IMR-90 (cell line): ENCODE measurements at regions not wholly inside any gene's neighbourhood (a gene's known extent, or its start where the extent isn't known, plus 50 kb on each side); places are given as distances from the start of the nearest gene placed in this dataset.

Experiments
- ATAC-seq: fragments of 200-7000 bp; cut with Tn5 transposase; 2 replicates; pipeline ENCODE4 v1.9.1; 2020; ENCODE audit warnings: low read depth, mild to moderate bottlenecking, moderate library complexity
- BruUV-seq: library from RNA; stranded (reverse); fragments of 400-500 nt; replicated peaks from 2 replicates; lab custom pipeline; 2021; lab: Mats Ljungman, UMichigan
- CTCF ChIA-PET: fragments of 300-600 bp; formaldehyde crosslinking; extraction: SDS; loops from one replicate; lab custom pipeline; 2021; ENCODE audit warnings: antibody characterized with exemption; lab: Yijun Ruan, JAX
- POLR2A ChIA-PET: fragments of 300-600 bp; sonication (Branson Sonifier 250); formaldehyde crosslinking; loops from one replicate; lab custom pipeline; 2022; ENCODE audit warnings: antibody characterized with exemption; ENCODE audit not compliant: unreplicated experiment; lab: Charles Lee
- DNase-seq: peaks from one replicate; pipeline ENCODE4 v3.0.0; 2013
- H2AFZ ChIP-seq: replicated peaks from 2 replicates; pipeline ENCODE3; 2013; ENCODE audit warnings: low read length, mild to moderate bottlenecking; ENCODE audit not compliant: poor library complexity
- H2AK5ac ChIP-seq: 2 replicates; pipeline ENCODE4 v1.6.1; 2013; ENCODE audit warnings: low read depth, low read length, inconsistent platforms
- H2AK9ac ChIP-seq: replicated peaks from 2 replicates; pipeline ENCODE3; 2013; ENCODE audit warnings: mild to moderate bottlenecking, low read depth, low read length, moderate library complexity; ENCODE audit not compliant: poor library complexity
- H2BK120ac ChIP-seq: 2 replicates; pipeline ENCODE4 v1.6.1; 2013; ENCODE audit warnings: low read depth, low read length, inconsistent platforms
- H2BK15ac ChIP-seq: 3 replicates; pipeline ENCODE4 v1.6.1; 2013; ENCODE audit warnings: low read depth, low read length, inconsistent platforms
- H2BK20ac ChIP-seq: 2 replicates; pipeline ENCODE4 v1.6.1; 2013; ENCODE audit warnings: low read depth, mild to moderate bottlenecking, inconsistent platforms, low read length, moderate library complexity
- H2BK5ac ChIP-seq: 2 replicates; pipeline ENCODE4 v1.6.1; 2013; ENCODE audit warnings: mild to moderate bottlenecking, low read depth, low read length, inconsistent platforms; ENCODE audit not compliant: poor library complexity, severe bottlenecking
- H3K14ac ChIP-seq: replicated peaks from 2 replicates; pipeline ENCODE4 v1.6.1; 2013; ENCODE audit warnings: low read depth, low read length, inconsistent platforms
- H3K18ac ChIP-seq: 2 replicates; pipeline ENCODE4 v1.6.1; 2013; ENCODE audit warnings: low read depth, low read length, control low read depth
- H3K23ac ChIP-seq: 2 replicates; pipeline ENCODE4 v1.6.1; 2013; ENCODE audit warnings: low read depth, low read length, inconsistent platforms
- H3K27ac ChIP-seq: 2 replicates; pipeline ENCODE4 v1.5.1; 2013; ENCODE audit warnings: mild to moderate bottlenecking, control low read depth, low read length; ENCODE audit not compliant: insufficient read depth
- H3K27me3 ChIP-seq: 2 replicates; pipeline ENCODE4 v1.6.1; 2013; ENCODE audit warnings: low read length; ENCODE audit not compliant: control insufficient read depth, insufficient read depth
- H3K36me3 ChIP-seq: 2 replicates; pipeline ENCODE4 v1.6.1; 2013; ENCODE audit warnings: low read length, mixed read lengths; ENCODE audit not compliant: control insufficient read depth, insufficient read depth
- H3K4ac ChIP-seq: 2 replicates; pipeline ENCODE4 v1.6.1; 2013; ENCODE audit warnings: low read depth, low read length, inconsistent platforms
- H3K4me1 ChIP-seq: 2 replicates; pipeline ENCODE4 v1.6.1; 2013; ENCODE audit warnings: low read length, mixed read lengths; ENCODE audit not compliant: control insufficient read depth, insufficient read depth
- H3K4me2 ChIP-seq: 2 replicates; pipeline ENCODE4 v1.6.1; 2013; ENCODE audit warnings: low read depth, mild to moderate bottlenecking, control low read depth, low read length, moderate library complexity
- H3K4me3 ChIP-seq: 2 replicates; pipeline ENCODE4 v1.5.1; 2013; ENCODE audit warnings: low read depth, mild to moderate bottlenecking, control low read depth, low read length, moderate library complexity; ENCODE audit not compliant: insufficient read depth
- H3K56ac ChIP-seq: 2 replicates; pipeline ENCODE4 v1.6.1; 2013; ENCODE audit warnings: low read length, inconsistent platforms; ENCODE audit not compliant: insufficient read depth; ENCODE audit errors: extremely low read depth
- H3K79me1 ChIP-seq, 2 experiments: 2 replicates each; pipeline ENCODE4 v1.6.1; 2013; ENCODE audit warnings: low read length in 2 of 2, inconsistent platforms in 1 of 2, low read depth in 1 of 2
- H3K9ac ChIP-seq: 2 replicates; pipeline ENCODE4 v1.6.1; 2013; ENCODE audit warnings: low read depth, low read length, control low read depth
- H3K9me1 ChIP-seq: 2 replicates; pipeline ENCODE4 v1.6.1; 2013; ENCODE audit warnings: low read length, inconsistent platforms; ENCODE audit not compliant: insufficient read depth
- H3K9me3 ChIP-seq: 2 replicates; pipeline ENCODE4 v1.6.1; 2013; ENCODE audit warnings: low read length; ENCODE audit not compliant: control insufficient read depth, insufficient read depth
- H4K20me1 ChIP-seq: 2 replicates; pipeline ENCODE4 v1.6.1; 2013; ENCODE audit warnings: low read length, inconsistent platforms; ENCODE audit not compliant: insufficient read depth
- H4K5ac ChIP-seq: 2 replicates; pipeline ENCODE4 v1.6.1; 2013; ENCODE audit warnings: mild to moderate bottlenecking, low read depth, low read length, control low read depth
- H4K8ac ChIP-seq, 2 experiments: 2 replicates each; pipeline ENCODE4 v1.6.1; 2013; ENCODE audit warnings: low read depth in 2 of 2, low read length in 2 of 2, control low read depth in 1 of 2, inconsistent platforms in 1 of 2
- H4K91ac ChIP-seq: 2 replicates; pipeline ENCODE4 v1.6.1; 2013; ENCODE audit warnings: low read depth, low read length, inconsistent platforms; ENCODE audit not compliant: insufficient read depth
- CEBPB ChIP-seq: IDR thresholded peaks from 2 replicates; pipeline ENCODE4 v1.6.1; 2012; ENCODE audit warnings: low read depth, low read length, improper control_type of control experiment
- CTCF ChIP-seq: conservative IDR thresholded peaks from 2 replicates; pipeline ENCODE4 v1.5.1; 2012; ENCODE audit warnings: mild to moderate bottlenecking, low read depth, low read length, improper control_type of control experiment
- MXI1 ChIP-seq: IDR thresholded peaks from 2 replicates; pipeline ENCODE4 v1.6.1; 2012; ENCODE audit warnings: low read depth, mild to moderate bottlenecking, low read length, moderate library complexity, borderline replicate concordance
- RAD21 ChIP-seq: IDR thresholded peaks from 2 replicates; pipeline ENCODE4 v1.6.1; 2012; ENCODE audit warnings: low read length, improper control_type of control experiment
- SMC3 ChIP-seq: fragments of 150-350 bp; IDR thresholded peaks from 2 replicates; pipeline ENCODE4 v1.6.1; 2016; ENCODE audit warnings: low read depth, mild to moderate bottlenecking, antibody characterized with exemption, low read length, moderate library complexity
- WGBS, 2 experiments: methylation state at CpG; one replicate each; pipeline versions ENCODE4 v1.1.5 to v1.1.7; 2013; ENCODE audit warnings: missing lambda C conversion rate in 2 of 2; ENCODE audit not compliant: insufficient read length in 1 of 2; ENCODE audit errors: extremely low coverage in 2 of 2; 5-methylcytosine and 5-hydroxymethylcytosine counted together
- dilution Hi-C: fragments of 300-500 bp; cut with HindIII; formaldehyde crosslinking; loops from one replicate; pipeline ENCODE4 v1.14.3; 2018; ENCODE audit warnings: low sequenced_read_pairs; ENCODE audit not compliant: unreplicated experiment
- in situ Hi-C: fragments of 300-500 bp; cut with MboI; formaldehyde crosslinking; loops from 3 replicates; pipeline ENCODE4 v1.14.3; 2019; ENCODE audit warnings: low sequenced_read_pairs, inconsistent platforms, mixed read lengths
- intact Hi-C: fragments of 100-400 bp; cut with micrococcal nuclease; formaldehyde crosslinking; loops from 2 replicates; pipeline ENCODE4 v1.10.0; 2022

GRCh38 chr6:2353412-2354137 is 108.2 kb upstream of the GMDS start:
- Histone ChIP-seq H3K14ac (peak overlapping the region; percentile 94), H3K4me2 (peak overlapping the region; percentile 62), H4K8ac (peak overlapping the region; percentile 2 to 74; a peak in 2 of 4 replicates), H3K9ac (no peak overlapping the region), H4K20me1 (peaks cover 2% of the 10 kb centered on the region; the same call in 1 of the 2 replicates), H3K27ac (peak overlapping the region; percentile 15; the same call in 1 of the 2 replicates), H3K4ac (peak overlapping the region; percentile 71; the same call in 1 of the 2 replicates), H3K18ac (peak overlapping the region; percentile 47), H2AK5ac (no peak overlapping the region), H2BK5ac (peak overlapping the region; percentile 61), H4K91ac (peak overlapping the region; percentile 12; the same call in 1 of the 2 replicates), H2BK120ac (peak overlapping the region; percentile 77), H3K4me1 (peaks cover 8% of the 10 kb centered on the region), H3K27me3 (no peaks in the 10 kb centered on the region), H3K4me3 (no peak overlapping the region), H4K5ac (no peak overlapping the region), H2AK9ac (no peak overlapping the region), H3K23ac (peak overlapping the region; percentile 55; the same call in 1 of the 2 replicates), H3K9me1 (peaks cover 3% of the 10 kb centered on the region; the same call in 1 of the 2 replicates), H3K9me3 (no peaks in the 10 kb centered on the region), H2BK20ac (peak overlapping the region; percentile 65; the same call in 1 of the 2 replicates), H2BK15ac (peak overlapping the region; percentile 57; the same call in 2 of the 3 replicates), H3K56ac (no peak overlapping the region), H3K36me3 (no peaks in the 10 kb centered on the region), H3K79me1 (0 out of 4 replicates have a peak, but pooled peaks cover 0 to 5% of the 10 kb centered on the region in 2 experiments), H2AFZ (no peak overlapping the region)
- intact Hi-C loops: loop anchor here (1.0 to 10.0 kb wide), 9 partner anchors 95 to 749 kb away; partner anchors contain the start of gene GMDS
- ChIA-PET POLR2A (interaction anchor here (0.6 kb wide), 1 partner anchor 742 kb away, joined by 19 read pairs; no protein-coding TSS in a partner anchor), CTCF (interaction anchor here (1.0 to 1.6 kb wide), 9 partner anchors 10 to 757 kb away, joined by 3 to 8 read pairs (median 4); no protein-coding TSS in a partner anchor)
- WGBS, 2 experiments: 10% methylated on average over 2 of the region's 10 CpGs; no CpG with 5 or more reads in 1 of the 2 experiments
- BruUV-seq: no TSS peak
- in situ Hi-C loops: loop anchor here (5.0 to 10.0 kb wide), 3 partner anchors 249 to 751 kb away; no protein-coding TSS in a partner anchor
- ATAC-seq (peak; percentile 72), DNase-seq (peak; percentile 86)
- peak; percentile 80 for TF ChIP-seq CEBPB
- TF ChIP-seq SMC3: peak; percentile 90
- peak; percentile 90 for TF ChIP-seq RAD21
- peak; percentile 94 for TF ChIP-seq CTCF
- TF ChIP-seq MXI1: no peak
- dilution Hi-C loops: no loop called here
